NCI-H524 (cell line): ENCODE measurements at regions not wholly inside any gene's neighbourhood (a gene's known extent, or its start where the extent isn't known, plus 50 kb on each side); places are given as distances from the start of the nearest gene placed in this dataset.

ENCODE experiments used
- DNase-seq, 2 experiments: peaks; one replicate each; lab custom pipeline; 2025; lab: John Stamatoyannopoulos, UW

GRCh38 chr5:61964201-61964600 is 341.8 kb upstream of the KIF2A start:
- no peak for DNase-seq

DNA sequence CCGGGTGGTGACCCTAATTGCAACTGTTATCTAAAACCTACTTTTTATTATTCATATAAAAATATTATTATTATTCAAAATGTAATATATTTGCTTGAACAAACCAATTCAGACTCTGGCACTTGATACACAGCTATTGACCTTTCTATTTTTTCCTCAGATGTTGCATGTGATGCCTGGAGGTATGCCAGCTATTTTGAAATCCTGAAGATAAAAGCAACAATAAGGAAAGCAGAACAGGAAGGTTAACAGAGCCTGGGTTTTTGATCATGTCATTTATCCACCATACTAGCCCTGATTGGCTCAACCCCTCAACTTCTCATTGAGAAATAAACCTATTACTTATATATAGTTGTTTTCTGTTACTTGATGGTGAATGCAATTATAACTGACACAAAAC is 340.9 kb upstream of the KIF2A start:
- no peak for DNase-seq

- peak; percentile 17 to 31 for DNase-seq
These were observed 340.5 kb upstream of the KIF2A start for GRCh38 chr5:61965490-61965889.

GRCh38 chr5:61966296-61966955 is 339.6 kb upstream of the KIF2A start:
- no peak for DNase-seq

DNA sequence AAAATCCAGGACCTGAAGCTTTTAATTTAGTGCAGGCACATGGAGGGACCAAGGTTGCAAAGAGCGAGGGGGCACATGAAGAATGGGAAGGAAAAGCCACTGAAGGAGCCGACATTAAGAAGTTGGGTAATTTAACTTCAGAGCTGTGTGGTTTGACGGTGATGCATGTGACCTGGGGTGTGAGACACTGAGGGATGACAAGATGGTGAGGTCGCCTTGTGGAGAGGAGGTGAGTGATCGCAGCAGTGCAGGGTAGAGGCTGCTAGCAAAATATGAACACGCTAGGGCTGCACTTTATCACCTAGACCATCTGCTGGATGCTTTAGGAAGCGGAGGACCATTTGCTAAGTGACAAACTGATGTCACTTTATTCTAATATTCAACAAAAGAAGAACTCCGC is 339.0 kb upstream of the KIF2A start:
- no peak for DNase-seq

- DNase-seq, result no peak
These were observed 338.3 kb upstream of the KIF2A start for GRCh38 chr5:61967681-61968080.

DNA sequence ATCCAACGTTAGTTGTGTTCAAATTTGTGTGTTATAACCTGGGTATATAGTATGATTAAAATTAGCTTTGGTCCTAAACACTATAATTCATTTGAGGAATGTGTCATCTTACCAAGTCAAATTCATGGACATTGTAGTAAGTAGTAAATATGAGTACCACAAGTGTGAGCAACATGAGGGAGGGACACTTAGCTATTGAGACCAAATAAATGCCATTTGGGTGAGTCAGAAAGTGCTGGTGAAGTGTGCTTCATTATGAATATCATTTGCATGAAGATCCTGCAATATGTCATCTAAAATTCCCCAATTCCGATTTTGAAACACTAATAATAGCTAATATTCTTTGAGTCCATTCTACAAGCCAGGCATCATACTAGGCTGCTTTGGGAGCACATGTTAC is 336.7 kb upstream of the KIF2A start:
- no peak for DNase-seq

DNA sequence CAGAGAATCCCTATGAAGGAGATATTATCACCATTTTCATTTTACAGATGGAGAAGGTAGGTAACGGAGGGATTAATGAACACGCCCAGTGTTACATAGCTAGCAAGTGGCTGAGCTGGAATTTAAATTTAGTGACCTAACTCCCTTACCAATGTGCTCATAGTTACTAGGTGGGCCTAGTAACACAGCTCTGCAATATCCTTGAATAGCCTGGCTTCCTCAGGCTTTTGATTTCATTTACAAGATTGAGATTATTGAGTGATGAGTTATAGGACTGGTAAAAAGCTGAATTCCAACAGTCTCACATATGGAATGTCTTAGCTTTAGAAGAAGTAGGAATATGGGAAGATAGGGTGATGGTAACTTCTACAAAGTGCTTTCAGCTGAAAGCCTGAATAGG is 336.3 kb upstream of the KIF2A start:
- no peak for DNase-seq

- DNase-seq, result no peak
These were observed 335.8 kb upstream of the KIF2A start for GRCh38 chr5:61970218-61970617.

DNA sequence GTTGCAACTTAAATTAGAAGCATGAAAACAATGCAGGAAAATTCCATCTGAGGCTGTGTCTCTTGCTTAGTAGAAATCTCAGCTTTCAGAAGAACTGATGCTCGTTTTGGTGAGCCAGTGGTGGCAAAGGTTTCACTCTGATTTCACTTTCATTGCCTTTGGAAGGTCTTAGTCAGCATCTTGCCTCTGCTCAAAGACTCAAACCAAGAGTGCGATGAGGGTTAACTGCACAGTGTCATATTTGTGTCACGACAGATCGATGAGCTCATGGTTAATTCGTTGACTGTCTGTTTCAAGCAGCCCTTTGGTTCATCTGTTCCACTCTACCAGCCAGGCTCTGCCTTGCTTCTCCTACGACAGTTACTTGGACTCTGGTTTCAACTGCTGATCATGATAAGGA is 331.3 kb upstream of the KIF2A start:
- DNase-seq, result no peak

- no peak for DNase-seq
These were observed 324.1 kb upstream of the KIF2A start for GRCh38 chr5:61981886-61982285.

DNA sequence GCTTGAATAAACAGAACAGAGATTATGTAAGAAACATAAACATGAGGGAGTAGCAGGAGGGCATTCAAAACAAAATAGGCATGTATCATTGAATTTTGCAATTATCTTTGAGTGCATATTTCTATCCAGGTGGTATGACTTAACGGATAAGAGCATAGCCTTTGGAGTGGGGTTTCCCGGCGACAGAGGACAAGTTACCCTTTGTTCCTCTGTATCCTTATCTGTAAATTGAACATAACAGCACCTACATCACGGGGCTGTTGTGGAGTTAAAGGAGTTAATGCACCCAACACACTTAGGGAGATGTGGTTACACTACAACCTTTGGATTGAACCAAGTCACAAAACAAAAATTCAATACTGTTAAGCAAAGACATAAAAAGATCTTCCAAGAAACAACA is 314.6 kb upstream of the KIF2A start:
- DNase-seq, result no peak

GRCh38 chr5:61991866-61992265 is 314.1 kb upstream of the KIF2A start:
- DNase-seq, result no peak

GRCh38 chr5:61993295-61993927 is 312.6 kb upstream of the KIF2A start:
- DNase-seq, result no peak

GRCh38 chr5:61994171-61994570 is 311.8 kb upstream of the KIF2A start:
- no peak for DNase-seq

DNA sequence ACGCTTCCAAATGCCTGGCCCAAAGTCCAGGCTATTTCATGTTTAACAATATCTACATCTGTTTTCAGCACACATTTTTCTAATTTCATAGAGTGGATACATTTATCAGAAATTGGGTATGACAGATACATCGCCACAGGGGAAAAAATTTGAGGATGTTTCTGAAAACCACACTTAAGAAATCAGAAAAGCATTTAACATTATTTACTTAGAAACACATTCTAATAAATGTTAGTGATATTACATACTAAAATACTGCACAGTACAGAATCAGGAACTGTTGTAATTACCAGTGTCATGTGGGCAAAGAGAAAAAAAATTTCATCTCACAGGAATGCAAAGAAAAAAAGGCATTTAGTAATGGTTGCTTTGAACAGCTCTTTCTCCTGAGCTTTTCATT is 310.5 kb upstream of the KIF2A start:
- DNase-seq, result no peak

GRCh38 chr5:61999371-61999770 is 306.6 kb upstream of the KIF2A start:
- DNase-seq, result no peak

DNA sequence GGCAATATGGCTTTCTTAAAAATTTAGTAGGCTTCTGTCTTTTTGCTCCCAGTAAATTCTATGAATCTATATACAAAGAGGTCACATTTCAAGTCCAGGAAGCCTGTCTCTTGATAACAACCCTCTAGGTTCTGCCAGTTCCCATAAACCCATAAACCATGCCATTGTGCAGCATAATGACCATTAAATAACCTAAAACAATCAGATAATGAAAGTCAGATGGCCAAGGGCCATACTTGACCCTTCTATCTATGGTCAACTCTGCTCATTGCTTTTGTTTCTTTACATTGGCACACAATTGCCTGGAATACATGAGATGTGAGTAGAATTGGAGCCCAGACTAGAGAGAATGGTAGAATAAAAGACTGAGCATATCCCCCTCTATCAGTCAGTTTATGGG is 305.4 kb upstream of the KIF2A start:
- no peak for DNase-seq

DNA sequence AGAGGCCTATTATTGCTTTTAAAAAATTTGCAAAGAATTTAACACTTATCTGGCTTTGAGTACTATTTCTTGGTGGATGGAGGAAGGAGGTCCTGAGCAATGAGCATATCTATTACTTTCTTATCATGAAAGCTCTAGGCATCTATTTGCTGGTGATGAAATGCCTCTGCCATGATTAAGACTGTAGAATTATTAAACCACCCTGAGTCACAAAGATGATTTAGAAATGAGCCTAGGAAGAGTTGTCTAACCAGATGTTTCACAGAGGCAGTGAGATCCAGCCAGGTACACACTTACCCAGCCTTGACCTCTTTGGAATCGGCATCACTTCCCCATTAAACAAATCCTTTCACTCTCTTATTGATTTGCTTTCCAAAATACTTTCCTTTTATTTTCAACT is 304.4 kb upstream of the KIF2A start:
- no peak for DNase-seq

GRCh38 chr5:62002436-62002835 is 303.6 kb upstream of the KIF2A start:
- DNase-seq, result no peak

DNA sequence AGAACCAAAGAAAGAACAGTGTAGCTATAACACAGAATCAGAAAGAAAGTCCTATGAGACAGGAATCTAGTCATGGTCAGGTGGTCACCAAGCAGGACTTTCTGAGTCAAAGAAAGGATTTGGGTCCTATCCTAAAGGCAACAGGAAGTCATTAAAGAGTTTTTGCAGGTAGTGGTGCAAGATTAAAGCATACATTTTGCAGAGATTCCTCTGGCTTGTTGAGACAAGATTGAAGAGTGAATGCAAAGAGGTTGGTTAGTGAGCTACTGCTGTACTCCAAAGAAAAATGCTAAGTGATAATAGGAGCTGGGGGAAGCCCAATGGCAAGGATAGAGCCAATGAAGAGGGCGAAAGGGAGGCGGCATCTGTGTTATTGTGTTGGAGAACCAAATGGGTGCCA is 300.5 kb upstream of the KIF2A start:
- DNase-seq, result no peak

- DNase-seq, result no peak
These were observed 298.5 kb upstream of the KIF2A start for GRCh38 chr5:62007457-62007856.

DNA sequence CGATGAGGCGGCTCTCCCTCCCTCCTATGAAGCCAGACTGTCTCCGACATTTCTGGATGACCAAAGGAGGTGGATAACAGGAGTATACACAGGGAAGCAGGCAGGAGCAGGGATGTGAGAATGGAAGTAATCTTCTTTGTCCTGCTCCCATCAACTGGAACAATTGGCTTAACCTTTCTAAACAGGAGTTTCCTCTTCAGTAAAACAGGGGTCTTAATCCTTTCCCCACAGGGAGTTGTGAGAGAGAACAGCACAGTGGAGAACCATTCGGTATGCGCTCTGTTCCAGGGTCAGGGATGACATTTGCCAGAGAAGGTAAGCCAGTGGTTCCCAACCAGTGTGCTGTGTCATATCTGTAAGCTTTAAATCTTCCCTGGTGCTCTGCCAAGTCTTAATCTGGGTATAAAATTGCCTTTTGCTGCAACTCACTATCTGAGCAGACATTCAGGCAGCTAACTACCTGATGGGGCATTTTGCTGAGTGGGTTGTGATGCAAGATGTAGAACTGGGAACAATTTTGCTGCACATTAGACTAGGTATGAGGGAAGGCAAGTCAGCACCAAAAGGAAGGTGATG is 294.8 kb upstream of the KIF2A start:
- DNase-seq, result peak; percentile 13 to 37

GRCh38 chr5:62017092-62017491 is 288.9 kb upstream of the KIF2A start:
- no peak for DNase-seq
